ENCODE measurements at regions not wholly inside any gene's neighbourhood (a gene's known extent, or its start where the extent isn't known, plus 50 kb on each side); places are given as distances from the start of the nearest gene placed in this dataset.
"Not testable (repeated sequence)": the region's sequence is repeated elsewhere in the genome, so short reads cannot be mapped to it uniquely, and the experiment has no call there.

DNA sequence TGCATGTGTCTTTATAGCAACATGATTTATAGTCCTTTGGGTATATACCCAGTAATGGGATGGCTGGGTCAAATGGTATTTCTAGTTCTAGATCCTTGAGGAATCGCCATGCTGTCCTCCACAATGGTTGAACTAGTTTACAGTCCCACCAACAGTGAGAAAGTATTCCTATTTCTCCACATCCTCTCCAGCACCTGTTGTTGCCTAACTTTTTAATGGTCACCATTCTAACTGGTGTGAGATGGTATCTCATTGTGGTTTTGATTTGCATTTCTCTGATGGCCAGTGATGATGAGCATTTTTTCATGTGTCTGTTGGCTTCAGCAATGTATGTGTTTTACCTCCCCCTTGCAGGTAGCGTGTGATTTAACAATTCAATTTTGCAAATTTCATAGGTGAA lies 496.6 kb upstream of the RGS6 start:
- not testable (repeated sequence) for TF ChIP-seq POLR2A (IDR thresholded peaks at IDR 0.05; ENCODE audit: low read length); GATA1 (IDR thresholded peaks at IDR 0.05; ENCODE audit: low read depth, low read length)

Measured in erythroblast (primary cell).